Heart left ventricle (tissue), 16 donors: ENCODE measurements at regions not wholly inside any gene's neighbourhood (a gene's known extent, or its start where the extent isn't known, plus 50 kb on each side); places are given as distances from the start of the nearest gene placed in this dataset.

Experiments used
- ATAC-seq, 4 donors: fragments of 200-7000 bp; cut with Tn5 transposase; one replicate each; pipeline ENCODE4 v1.9.1; 2020 to 2022; ENCODE audit warnings: moderate library complexity in 4 of 4, mild to moderate bottlenecking in 3 of 4, moderate number of reproducible peaks in 1 of 4
- DNase-seq, 5 donors: peaks; one replicate each; pipeline ENCODE4 v3.0.0-alpha.2; 2020
- H3K27ac ChIP-seq, 12 donors: fragments of 200-600 bp; sonication (generic) in 4 of 12; one replicate each; pipeline versions ENCODE4 v1.5.0 to v1.8.0; 2016 to 2022; ENCODE audit warnings: mild to moderate bottlenecking in 2 of 12
- H3K27me3 ChIP-seq, 9 donors: fragments of 200-600 bp; sonication (generic) in 2 of 9; one replicate each; pipeline versions ENCODE4 v1.5.1 to v1.8.0; 2016 to 2022; ENCODE audit warnings: mild to moderate bottlenecking in 3 of 9
- H3K36me3 ChIP-seq, 9 donors: fragments of 200-600 bp; sonication (generic) in 2 of 9; one replicate each; pipeline versions ENCODE4 v1.5.0 to v1.8.0; 2018 to 2022; ENCODE audit warnings: mild to moderate bottlenecking in 2 of 9
- H3K4me1 ChIP-seq, 12 donors: fragments of 200-600 bp; sonication (generic) in 4 of 12; one replicate each; pipeline versions ENCODE4 v1.5.0 to v1.8.0; 2016 to 2022; ENCODE audit warnings: mild to moderate bottlenecking in 3 of 12
- H3K4me3 ChIP-seq, 12 donors: fragments of 200-600 bp; sonication (generic) in 4 of 12; one replicate each; pipeline versions ENCODE4 v1.5.0 to v1.8.0; 2017 to 2022; ENCODE audit warnings: mild to moderate bottlenecking in 9 of 12, moderate library complexity in 4 of 12
- H3K9me3 ChIP-seq, 12 donors: fragments of 200-600 bp; sonication (generic) in 4 of 12; one replicate each; pipeline versions ENCODE4 v1.5.0 to v1.8.0; 2016 to 2022; ENCODE audit warnings: mild to moderate bottlenecking in 1 of 12
- POLR2A ChIP-seq, 2 donors: fragments of 450-650 bp; IDR thresholded peaks; one replicate each; pipeline ENCODE4 v1.6.1; 2017; ENCODE audit warnings: antibody characterized with exemption in 2 of 2, mild to moderate bottlenecking in 2 of 2, moderate library complexity in 2 of 2
- WGBS, 4 donors: extraction: QIAGEN DNeasy Blood & Tissue Kit in 2 of 4; methylation state at CpG; one replicate each; pipeline versions ENCODE4 v1.1.5 to v1.1.7; 2013 to 2018; 5-methylcytosine and 5-hydroxymethylcytosine counted together
- intact Hi-C, 10 donors: fragments of 100-400 bp; cut with DNase I; formaldehyde crosslinking; loops; one replicate each; pipeline versions ENCODE4 v1.11.1 to v1.14.2; 2022
- TF ChIP-seq, protein P1 (sequence below), 12 donors: fragments of 200-600 bp; sonication (generic) in 4 of 12; IDR thresholded peaks; one replicate each; pipeline versions ENCODE4 v1.5.0 to v1.8.0; 2018 to 2022; ENCODE audit warnings: antibody characterized with exemption in 12 of 12, mild to moderate bottlenecking in 5 of 12
- donor health status: ischemic (EF 13 %, LVEDD 7.1; RV severe dilation, severe dysfunction).
- donor health status: healthy with polysubstance abuse.
- donor health status: DM: no; HTN: yes; CAD: no.
- donor health status: DM: no; HTN: no; CAD: no.
- donor health status: ischemic (EF 25% LVEDD 6.9; RV normal size, moderate dysfunction).
- donor health status: ischemic (EF 25% LVEDD 5.7; RV mildly dilated, moderate dysfunction).
- donor health status: healthy.
- donor health status: DM: yes; HTN: yes; CAD: no.
- donor health status: ischemic (EF 35%, LVEDD 5.7; RV mildly dilated, moderate dysfunction).
- donor health status: nonischemic (EF 11% LVEDD 7.7; RV severe dilation, severe dysfunction).
- donor health status: DM: yes; HTN: yes; CAD: no.
- donor health status: PGD.
- donor health status: ischemic (EF 29% LVEDD 5.4; RV normal size, mild dysfunction).
- donor health status: nonischemic (EF 23%, LVEDD 6.1; RV moderate dilation, normal function).

DNA sequence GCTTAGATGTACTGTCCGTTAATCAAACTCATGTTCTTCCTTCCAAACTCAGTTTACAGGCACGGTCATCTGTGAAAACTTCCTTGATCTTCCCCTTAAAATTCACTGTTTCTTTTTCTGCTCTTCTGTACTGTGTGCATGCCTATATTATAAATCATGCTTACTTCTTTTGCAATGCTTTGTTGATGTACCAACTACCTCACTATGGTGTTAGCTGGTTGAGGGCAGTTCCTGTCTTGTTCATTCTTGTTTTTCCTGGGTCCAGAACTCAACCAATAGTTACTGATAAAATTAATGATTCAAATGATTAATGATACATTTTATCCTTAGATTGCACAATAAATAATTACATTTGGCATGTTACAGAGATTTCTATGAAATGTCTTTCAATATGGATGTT is 163.8 kb downstream of the CHRM3 start:
- TF ChIP-seq POLR2A (IDR thresholded peaks at IDR 0.05) = no peak
- TF ChIP-seq, protein P1, sequence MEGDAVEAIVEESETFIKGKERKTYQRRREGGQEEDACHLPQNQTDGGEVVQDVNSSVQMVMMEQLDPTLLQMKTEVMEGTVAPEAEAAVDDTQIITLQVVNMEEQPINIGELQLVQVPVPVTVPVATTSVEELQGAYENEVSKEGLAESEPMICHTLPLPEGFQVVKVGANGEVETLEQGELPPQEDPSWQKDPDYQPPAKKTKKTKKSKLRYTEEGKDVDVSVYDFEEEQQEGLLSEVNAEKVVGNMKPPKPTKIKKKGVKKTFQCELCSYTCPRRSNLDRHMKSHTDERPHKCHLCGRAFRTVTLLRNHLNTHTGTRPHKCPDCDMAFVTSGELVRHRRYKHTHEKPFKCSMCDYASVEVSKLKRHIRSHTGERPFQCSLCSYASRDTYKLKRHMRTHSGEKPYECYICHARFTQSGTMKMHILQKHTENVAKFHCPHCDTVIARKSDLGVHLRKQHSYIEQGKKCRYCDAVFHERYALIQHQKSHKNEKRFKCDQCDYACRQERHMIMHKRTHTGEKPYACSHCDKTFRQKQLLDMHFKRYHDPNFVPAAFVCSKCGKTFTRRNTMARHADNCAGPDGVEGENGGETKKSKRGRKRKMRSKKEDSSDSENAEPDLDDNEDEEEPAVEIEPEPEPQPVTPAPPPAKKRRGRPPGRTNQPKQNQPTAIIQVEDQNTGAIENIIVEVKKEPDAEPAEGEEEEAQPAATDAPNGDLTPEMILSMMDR (IDR thresholded peaks at IDR 0.05) = no peak
- peaks cover 0 to 4% (median 0%) of the 10 kb centered on the region in 12 donors for H3K4me1 ChIP-seq
- H3K36me3 ChIP-seq = no peaks in the 10 kb centered on the region
- intact Hi-C loops = no loop called here
- no peak overlapping the region for H3K4me3 ChIP-seq
- H3K9me3 ChIP-seq = no peaks in the 10 kb centered on the region
- 93 to 96% (median 94%) methylated on average over 2 of the region's 2 CpGs for WGBS, 4 donors
- H3K27ac ChIP-seq = no peak overlapping the region
- H3K27me3 ChIP-seq = no peaks in the 10 kb centered on the region
- DNase-seq (no peak), ATAC-seq (no peak)

DNA sequence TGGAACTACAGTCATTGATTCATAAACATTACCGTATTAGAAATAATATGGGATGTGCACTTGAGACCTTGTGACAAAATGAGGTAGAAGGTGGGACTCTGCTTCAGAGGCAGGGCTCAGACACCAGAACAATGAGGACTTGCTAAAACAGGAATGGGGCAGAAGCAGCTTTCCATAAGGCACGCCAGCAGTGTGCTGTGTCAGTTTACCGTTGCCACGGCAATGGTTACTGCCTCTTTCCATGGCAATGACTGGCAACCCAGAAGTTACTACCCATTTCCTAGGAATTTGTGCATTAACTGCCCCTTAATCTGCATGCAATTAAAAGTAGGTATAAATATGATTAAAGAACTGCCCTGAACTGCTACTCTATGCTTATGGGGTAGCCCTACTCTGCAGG is 169.0 kb downstream of the CHRM3 start:
- Histone ChIP-seq H3K9me3 (no peaks in the 10 kb centered on the region), H3K4me3 (no peak overlapping the region), H3K27ac (no peak overlapping the region), H3K4me1 (no peaks in the 10 kb centered on the region), H3K36me3 (no peaks in the 10 kb centered on the region), H3K27me3 (no peaks in the 10 kb centered on the region)
- 83 to 91% (median 85%) methylated on average over 4 of the region's 4 CpGs for WGBS, 4 donors
- ATAC-seq = no peak
- DNase-seq = no peak
- no peak for TF ChIP-seq POLR2A (IDR thresholded peaks at IDR 0.05)
- TF ChIP-seq, protein P1 (IDR thresholded peaks at IDR 0.05) = no peak
- intact Hi-C loops = no loop called here

DNA sequence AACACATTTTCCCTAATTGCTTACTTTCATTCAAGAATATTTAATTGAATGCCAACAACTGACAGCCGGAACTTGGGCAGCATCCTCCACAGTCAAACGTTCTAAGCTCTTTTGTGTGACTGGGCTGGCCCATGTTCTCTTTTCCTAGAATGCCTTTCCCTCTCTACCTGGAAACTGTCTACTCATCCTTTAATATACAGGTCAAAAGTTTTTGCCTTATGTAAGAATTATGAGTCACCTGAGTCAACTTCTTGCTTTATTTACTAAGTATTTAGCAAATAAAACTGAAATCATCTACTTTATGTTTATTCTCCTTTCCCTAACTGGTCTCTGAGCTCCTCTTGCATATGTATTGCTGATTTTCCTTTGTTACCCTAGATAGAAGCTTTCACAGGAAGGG is 172.2 kb downstream of the CHRM3 start:
- no peak for ATAC-seq
- TF ChIP-seq POLR2A (IDR thresholded peaks at IDR 0.05) = no peak
- TF ChIP-seq, protein P1 (IDR thresholded peaks at IDR 0.05) = no peak
- Histone ChIP-seq H3K27ac (no peak overlapping the region), H3K27me3 (no peaks in the 10 kb centered on the region), H3K36me3 (no peaks in the 10 kb centered on the region), H3K4me3 (no peak overlapping the region), H3K9me3 (no peaks in the 10 kb centered on the region), H3K4me1 (peaks cover 0 to 5% (median 0%) of the 10 kb centered on the region in 12 donors)
- intact Hi-C loops = no loop called here
- no peak for DNase-seq
- 76 to 80% (median 78%) methylated on average over 2 of the region's 2 CpGs for WGBS, 4 donors

DNA sequence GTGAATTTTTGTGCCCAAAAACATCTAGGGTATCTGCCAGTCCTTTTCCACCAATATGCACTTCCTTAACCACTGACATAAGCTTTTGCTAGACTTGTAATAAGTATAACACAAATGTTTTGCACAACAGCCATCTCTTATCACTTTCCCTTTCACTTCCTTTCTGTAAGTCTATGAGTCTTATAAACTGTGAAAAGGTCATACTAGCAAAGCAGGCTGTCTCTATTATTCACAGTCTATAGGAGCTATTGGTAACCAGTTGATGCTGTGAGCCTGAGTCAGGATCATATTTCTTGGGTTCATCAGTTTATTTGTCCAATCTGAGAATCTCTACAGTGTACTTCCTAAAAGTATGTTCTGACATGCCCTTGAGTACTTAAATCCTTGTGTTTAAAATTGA is 172.6 kb downstream of the CHRM3 start:
- H3K27ac ChIP-seq = no peak overlapping the region
- H3K9me3 ChIP-seq = no peaks in the 10 kb centered on the region
- H3K4me1 ChIP-seq = peaks cover 0 to 10% (median 0%) of the 10 kb centered on the region in 12 donors
- no peaks in the 10 kb centered on the region for H3K36me3 ChIP-seq
- intact Hi-C loops = no loop called here
- DNase-seq (no peak), ATAC-seq (no peak)
- no peak for TF ChIP-seq POLR2A (IDR thresholded peaks at IDR 0.05)
- TF ChIP-seq, protein P1 (IDR thresholded peaks at IDR 0.05) = no peak
- no peaks in the 10 kb centered on the region for H3K27me3 ChIP-seq
- H3K4me3 ChIP-seq = no peak overlapping the region
